ENCODE measurements at regions not wholly inside any gene's neighbourhood (a gene's known extent, or its start where the extent isn't known, plus 50 kb on each side); places are given as distances from the start of the nearest gene placed in this dataset.

DNA sequence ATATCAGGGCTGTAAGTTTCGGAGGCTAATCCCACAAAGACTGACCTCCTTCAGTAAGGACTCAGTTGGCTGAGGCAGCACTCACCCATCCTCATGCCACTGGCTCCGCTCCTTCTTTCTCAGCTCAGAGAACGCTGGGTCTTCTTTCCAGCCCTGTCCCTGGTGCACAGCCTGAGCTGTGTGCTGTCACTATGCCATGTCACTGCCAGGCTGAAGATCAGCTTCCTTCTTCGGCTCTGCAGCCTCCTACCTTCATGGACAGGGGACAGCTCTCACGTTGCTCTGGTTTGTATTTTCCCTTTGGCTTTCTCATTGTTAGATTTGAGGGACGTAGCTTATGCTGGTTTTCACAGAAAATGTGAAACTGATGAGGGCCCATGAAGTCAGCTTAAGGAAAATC, 437.3 kb downstream of the GLRX3 start:
- TF ChIP-seq POLR2AphosphoS5 (IDR thresholded peaks at IDR 0.05; ENCODE audit: low read depth, low read length) (no peak), TCF7L2 (IDR thresholded peaks at IDR 0.05; ENCODE audit: low read depth, low read length) (no peak), SIN3A (IDR thresholded peaks at IDR 0.05; ENCODE audit: borderline replicate concordance, insufficient read depth, low read depth, low read length) (no peak)
- TF ChIP-seq, protein P1, sequence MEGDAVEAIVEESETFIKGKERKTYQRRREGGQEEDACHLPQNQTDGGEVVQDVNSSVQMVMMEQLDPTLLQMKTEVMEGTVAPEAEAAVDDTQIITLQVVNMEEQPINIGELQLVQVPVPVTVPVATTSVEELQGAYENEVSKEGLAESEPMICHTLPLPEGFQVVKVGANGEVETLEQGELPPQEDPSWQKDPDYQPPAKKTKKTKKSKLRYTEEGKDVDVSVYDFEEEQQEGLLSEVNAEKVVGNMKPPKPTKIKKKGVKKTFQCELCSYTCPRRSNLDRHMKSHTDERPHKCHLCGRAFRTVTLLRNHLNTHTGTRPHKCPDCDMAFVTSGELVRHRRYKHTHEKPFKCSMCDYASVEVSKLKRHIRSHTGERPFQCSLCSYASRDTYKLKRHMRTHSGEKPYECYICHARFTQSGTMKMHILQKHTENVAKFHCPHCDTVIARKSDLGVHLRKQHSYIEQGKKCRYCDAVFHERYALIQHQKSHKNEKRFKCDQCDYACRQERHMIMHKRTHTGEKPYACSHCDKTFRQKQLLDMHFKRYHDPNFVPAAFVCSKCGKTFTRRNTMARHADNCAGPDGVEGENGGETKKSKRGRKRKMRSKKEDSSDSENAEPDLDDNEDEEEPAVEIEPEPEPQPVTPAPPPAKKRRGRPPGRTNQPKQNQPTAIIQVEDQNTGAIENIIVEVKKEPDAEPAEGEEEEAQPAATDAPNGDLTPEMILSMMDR (IDR thresholded peaks at IDR 0.05): no peak
- TF ChIP-seq, protein P2, sequence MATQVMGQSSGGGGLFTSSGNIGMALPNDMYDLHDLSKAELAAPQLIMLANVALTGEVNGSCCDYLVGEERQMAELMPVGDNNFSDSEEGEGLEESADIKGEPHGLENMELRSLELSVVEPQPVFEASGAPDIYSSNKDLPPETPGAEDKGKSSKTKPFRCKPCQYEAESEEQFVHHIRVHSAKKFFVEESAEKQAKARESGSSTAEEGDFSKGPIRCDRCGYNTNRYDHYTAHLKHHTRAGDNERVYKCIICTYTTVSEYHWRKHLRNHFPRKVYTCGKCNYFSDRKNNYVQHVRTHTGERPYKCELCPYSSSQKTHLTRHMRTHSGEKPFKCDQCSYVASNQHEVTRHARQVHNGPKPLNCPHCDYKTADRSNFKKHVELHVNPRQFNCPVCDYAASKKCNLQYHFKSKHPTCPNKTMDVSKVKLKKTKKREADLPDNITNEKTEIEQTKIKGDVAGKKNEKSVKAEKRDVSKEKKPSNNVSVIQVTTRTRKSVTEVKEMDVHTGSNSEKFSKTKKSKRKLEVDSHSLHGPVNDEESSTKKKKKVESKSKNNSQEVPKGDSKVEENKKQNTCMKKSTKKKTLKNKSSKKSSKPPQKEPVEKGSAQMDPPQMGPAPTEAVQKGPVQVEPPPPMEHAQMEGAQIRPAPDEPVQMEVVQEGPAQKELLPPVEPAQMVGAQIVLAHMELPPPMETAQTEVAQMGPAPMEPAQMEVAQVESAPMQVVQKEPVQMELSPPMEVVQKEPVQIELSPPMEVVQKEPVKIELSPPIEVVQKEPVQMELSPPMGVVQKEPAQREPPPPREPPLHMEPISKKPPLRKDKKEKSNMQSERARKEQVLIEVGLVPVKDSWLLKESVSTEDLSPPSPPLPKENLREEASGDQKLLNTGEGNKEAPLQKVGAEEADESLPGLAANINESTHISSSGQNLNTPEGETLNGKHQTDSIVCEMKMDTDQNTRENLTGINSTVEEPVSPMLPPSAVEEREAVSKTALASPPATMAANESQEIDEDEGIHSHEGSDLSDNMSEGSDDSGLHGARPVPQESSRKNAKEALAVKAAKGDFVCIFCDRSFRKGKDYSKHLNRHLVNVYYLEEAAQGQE (IDR thresholded peaks at IDR 0.05; ENCODE audit: insufficient read depth in 1 of 2, low read depth in 2 of 2, low read length in 1 of 2): no peak
